DND-41 (cell line): ENCODE measurements at regions not wholly inside any gene's neighbourhood (a gene's known extent, or its start where the extent isn't known, plus 50 kb on each side); places are given as distances from the start of the nearest gene placed in this dataset.

Source experiments
- ATAC-seq: fragments of 200-7000 bp; cut with Tn5 transposase; 3 replicates; pipeline ENCODE4 v1.9.1; 2021; ENCODE audit warnings: low read depth; ENCODE audit not compliant: insufficient read depth
- DNase-seq: peaks from one replicate; pipeline ENCODE4 v3.0.0-alpha.2; 2020
- H2AFZ ChIP-seq: 2 replicates; pipeline ENCODE4 v1.6.0; 2012; ENCODE audit warnings: low read depth, low read length
- H3K27ac ChIP-seq: 2 replicates; pipeline ENCODE4 v1.5.1; 2012; ENCODE audit warnings: low read length, inconsistent platforms
- H3K27me3 ChIP-seq: fragments of 200-600 bp; sonication (generic); 2 replicates; pipeline ENCODE4 v1.6.0; 2012; ENCODE audit warnings: low read length, mild to moderate bottlenecking, inconsistent platforms; ENCODE audit not compliant: insufficient read depth, poor library complexity
- H3K36me3 ChIP-seq: 2 replicates; pipeline ENCODE4 v1.5.1; 2012; ENCODE audit warnings: low read length, inconsistent platforms; ENCODE audit not compliant: insufficient read depth
- H3K4me1 ChIP-seq: 2 replicates; pipeline ENCODE4 v1.5.1; 2012; ENCODE audit warnings: mild to moderate bottlenecking, low read length; ENCODE audit not compliant: insufficient read depth
- H3K4me2 ChIP-seq: 2 replicates; pipeline ENCODE4 v1.6.0; 2012; ENCODE audit warnings: mild to moderate bottlenecking, moderate library complexity, low read length, inconsistent platforms; ENCODE audit not compliant: insufficient read depth
- H3K4me3 ChIP-seq, 2 experiments: fragments of 200-600 bp in 1 of 2; shearing (Covaris generic) in 1 of 2; 2 replicates each; pipeline ENCODE4 v1.5.1; 2012 to 2016; ENCODE audit warnings: inconsistent platforms in 2 of 2, low read length in 2 of 2, mild to moderate bottlenecking in 2 of 2, low read depth in 1 of 2, moderate library complexity in 1 of 2
- H3K79me2 ChIP-seq: 2 replicates; pipeline ENCODE4 v1.6.0; 2012; ENCODE audit warnings: low read length, inconsistent platforms; ENCODE audit not compliant: insufficient read depth
- H3K9ac ChIP-seq: 2 replicates; pipeline ENCODE4 v1.6.0; 2012; ENCODE audit warnings: low read depth, mild to moderate bottlenecking, inconsistent platforms, low read length, moderate library complexity
- H3K9me3 ChIP-seq: 2 replicates; pipeline ENCODE4 v1.5.1; 2012; ENCODE audit warnings: low read length, moderate library complexity, mild to moderate bottlenecking, inconsistent platforms; ENCODE audit not compliant: insufficient read depth, severe bottlenecking
- H4K20me1 ChIP-seq: 2 replicates; pipeline ENCODE4 v1.6.0; 2012; ENCODE audit warnings: low read length; ENCODE audit not compliant: insufficient read depth
- CTCF ChIP-seq: IDR thresholded peaks from 2 replicates; pipeline ENCODE4 v1.5.1; 2012; ENCODE audit warnings: borderline replicate concordance, low read length, moderate library complexity, mild to moderate bottlenecking; ENCODE audit not compliant: poor library complexity, severe bottlenecking; ENCODE audit errors: extremely low read depth
- EZH2 ChIP-seq: IDR thresholded peaks from 3 replicates; pipeline ENCODE4 v1.6.1; 2012; ENCODE audit warnings: borderline replicate concordance, low read depth, mild to moderate bottlenecking, moderate library complexity, low read length, inconsistent platforms; ENCODE audit not compliant: severe bottlenecking

GRCh38 chr9:4381744-4382143, 81.9 kb upstream of the GLIS3 start:
- Histone ChIP-seq H3K4me3 (no peak overlapping the region), H3K4me2 (no peak overlapping the region), H3K9ac (no peak overlapping the region), H3K27me3 (no peaks in the 10 kb centered on the region), H2AFZ (no peak overlapping the region), H3K4me1 (no peaks in the 10 kb centered on the region), H3K9me3 (no peaks in the 10 kb centered on the region), H3K79me2 (no peaks in the 10 kb centered on the region), H4K20me1 (no peaks in the 10 kb centered on the region), H3K36me3 (no peaks in the 10 kb centered on the region), H3K27ac (no peak overlapping the region)
- ATAC-seq (no peak), DNase-seq (no peak)
- TF ChIP-seq EZH2 (no peak), CTCF (no peak)

DNA sequence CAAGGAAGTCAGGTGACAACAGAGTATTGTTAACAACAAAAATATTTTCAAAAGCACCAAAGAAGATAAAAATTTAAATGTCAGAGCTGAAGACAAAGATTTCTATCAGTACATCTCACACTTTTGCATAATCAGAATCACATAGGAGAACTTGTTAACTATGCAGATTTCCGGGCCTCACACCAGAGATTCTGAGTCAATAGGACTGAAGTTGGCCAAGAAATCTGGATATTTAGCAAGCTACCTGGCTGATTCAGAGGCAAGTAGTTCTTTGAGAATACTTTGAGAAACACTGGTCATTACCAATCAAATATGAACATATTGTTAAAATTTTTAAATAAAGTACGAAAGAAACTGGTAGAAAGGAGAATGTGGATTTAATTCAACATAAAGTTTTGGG, 80.5 kb upstream of the GLIS3 start:
- Histone ChIP-seq H3K4me3 (no peak overlapping the region), H3K9me3 (no peaks in the 10 kb centered on the region), H3K36me3 (no peaks in the 10 kb centered on the region), H3K4me2 (no peak overlapping the region), H3K27me3 (no peaks in the 10 kb centered on the region), H3K79me2 (no peaks in the 10 kb centered on the region), H3K27ac (no peak overlapping the region), H3K4me1 (no peaks in the 10 kb centered on the region), H2AFZ (no peak overlapping the region), H4K20me1 (no peaks in the 10 kb centered on the region), H3K9ac (no peak overlapping the region)
- DNase-seq (no peak), ATAC-seq (no peak)
- TF ChIP-seq EZH2 (no peak), CTCF (no peak)

DNA sequence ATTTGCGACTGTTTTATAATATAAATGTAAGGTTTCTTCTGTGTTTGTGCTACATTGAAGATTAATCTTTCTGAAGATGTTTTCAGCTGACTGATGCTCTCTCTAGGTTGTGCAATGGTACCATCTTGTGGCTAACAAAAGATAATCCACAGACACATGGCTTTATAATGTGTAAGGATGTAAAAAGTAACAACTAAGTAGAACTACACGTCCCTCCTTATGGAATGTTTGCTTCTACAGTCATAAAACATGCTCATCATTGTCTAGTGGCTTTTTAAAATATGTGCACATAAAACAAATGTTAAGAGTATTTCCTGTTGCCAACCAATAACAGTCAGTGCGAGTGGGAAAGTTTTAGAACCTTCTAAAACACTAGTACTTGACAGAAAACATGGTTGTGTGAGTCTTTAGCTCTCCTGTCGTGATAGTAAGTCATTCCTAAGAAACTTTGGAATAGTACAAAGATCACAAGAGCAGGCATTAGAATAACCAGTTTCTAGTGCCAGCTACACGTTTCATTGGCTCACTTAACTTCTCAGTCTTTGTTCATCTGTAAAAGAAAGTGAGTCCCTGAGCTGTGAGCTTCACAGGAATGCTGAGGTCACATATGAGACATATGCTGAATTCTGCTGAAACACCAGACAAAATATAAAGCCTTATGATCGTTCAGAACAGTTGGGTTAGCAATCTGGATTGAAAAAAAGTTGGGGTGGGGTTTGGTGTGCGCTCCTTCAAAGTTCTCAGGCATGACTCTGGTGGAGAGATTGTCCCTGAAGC, 75.7 kb upstream of the GLIS3 start:
- no peak overlapping the region for H3K9ac ChIP-seq
- H3K79me2 ChIP-seq, result no peaks in the 10 kb centered on the region
- no peak overlapping the region for H3K4me2 ChIP-seq
- H4K20me1 ChIP-seq, result no peaks in the 10 kb centered on the region
- DNase-seq, result no peak
- no peak overlapping the region for H2AFZ ChIP-seq
- H3K9me3 ChIP-seq, result no peaks in the 10 kb centered on the region
- H3K36me3 ChIP-seq, result no peaks in the 10 kb centered on the region
- H3K4me3 ChIP-seq, result no peak overlapping the region
- H3K4me1 ChIP-seq, result no peaks in the 10 kb centered on the region
- H3K27ac ChIP-seq, result no peak overlapping the region
- peak; percentile 33 for TF ChIP-seq CTCF
- TF ChIP-seq EZH2, result no peak
- no peaks in the 10 kb centered on the region for H3K27me3 ChIP-seq
- ATAC-seq, result no peak
